NCI-H1092 treated with DMSO at 0.1 percent for 48 hours (cell line): ENCODE measurements at regions not wholly inside any gene's neighbourhood (a gene's known extent, or its start where the extent isn't known, plus 50 kb on each side); places are given as distances from the start of the nearest gene placed in this dataset.

Experiments used
- DNase-seq: peaks from one replicate; lab custom pipeline; 2025; lab: John Stamatoyannopoulos, UW

- no peak for DNase-seq
Measured at GRCh38 chr9:11320989-11321388, 708.2 kb upstream of the PTPRD start.

DNA sequence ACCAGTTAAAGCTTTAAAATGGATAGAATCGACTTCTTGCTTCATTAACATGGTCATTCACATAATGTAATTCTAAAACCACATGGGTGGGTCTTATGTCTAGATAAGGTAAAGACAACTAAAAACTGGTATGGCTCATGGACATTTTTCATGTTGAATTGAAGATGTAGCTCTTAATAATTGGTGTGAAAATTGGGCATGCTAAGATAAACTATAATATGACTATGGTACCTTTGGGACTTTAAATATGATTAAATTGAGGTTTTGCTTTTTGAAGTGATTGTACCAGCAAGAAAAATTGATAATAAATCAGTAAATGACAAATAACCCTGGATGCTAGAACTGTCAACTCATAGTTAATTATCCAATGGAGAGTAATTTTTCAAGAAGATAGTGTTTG is 710.7 kb upstream of the PTPRD start:
- DNase-seq = no peak

DNA sequence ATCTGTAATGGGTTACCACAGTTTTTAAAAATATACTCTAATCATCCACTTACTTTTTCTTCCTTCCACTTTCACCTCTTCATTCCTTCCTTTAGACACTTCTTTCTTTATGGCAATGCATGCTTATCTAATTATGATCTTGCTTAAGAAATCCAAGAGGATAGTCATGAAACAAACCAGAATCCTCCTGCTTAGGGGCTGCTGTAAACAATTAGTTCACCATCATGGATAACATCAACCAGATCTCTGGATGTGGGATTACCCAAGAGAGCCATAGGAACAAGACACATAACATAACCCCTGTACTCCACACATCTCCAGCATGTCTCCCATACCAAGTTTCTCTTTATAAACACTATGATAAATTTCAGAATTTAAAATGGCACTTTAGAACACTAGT is 713.4 kb upstream of the PTPRD start:
- DNase-seq = no peak

DNA sequence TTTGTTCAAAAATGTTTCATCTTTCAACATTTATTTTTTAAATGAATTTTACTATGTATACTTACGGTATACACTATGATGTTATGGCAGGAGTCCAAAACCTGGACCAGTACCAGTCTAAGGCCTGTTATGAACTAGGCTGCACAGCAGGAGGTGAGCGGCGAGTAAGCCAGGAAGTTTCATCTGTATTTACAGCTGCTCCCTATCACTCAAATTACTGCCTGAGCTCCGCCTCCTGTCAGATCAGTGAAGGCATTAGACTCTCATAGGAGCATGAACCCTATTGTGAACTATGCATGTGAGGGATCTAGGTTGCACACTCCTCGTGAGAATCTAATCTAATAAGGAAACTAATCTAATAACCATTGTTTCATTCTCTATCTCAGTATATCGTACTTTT is 715.5 kb upstream of the PTPRD start:
- no peak for DNase-seq

DNA sequence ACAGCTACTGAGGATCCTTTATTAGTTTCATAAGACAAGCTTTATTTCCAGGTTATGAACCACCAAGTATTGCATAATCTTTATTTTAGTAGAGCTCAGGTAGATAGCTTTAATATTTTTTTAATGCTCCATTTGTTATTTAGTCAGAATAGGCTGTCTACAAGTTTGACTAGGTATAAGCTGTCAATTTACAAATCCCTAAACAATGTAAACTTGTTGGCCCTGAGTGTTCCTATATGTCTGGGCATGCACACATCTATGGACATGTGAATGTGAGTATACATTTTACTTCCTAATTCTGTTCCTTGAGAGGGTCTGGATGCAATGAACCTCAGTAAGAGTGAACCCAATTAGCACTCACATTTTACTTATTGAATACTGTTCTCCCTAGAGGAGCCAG is 722.2 kb upstream of the PTPRD start:
- no peak for DNase-seq

GRCh38 chr9:11338130-11338529 is 725.3 kb upstream of the PTPRD start:
- DNase-seq = no peak

DNA sequence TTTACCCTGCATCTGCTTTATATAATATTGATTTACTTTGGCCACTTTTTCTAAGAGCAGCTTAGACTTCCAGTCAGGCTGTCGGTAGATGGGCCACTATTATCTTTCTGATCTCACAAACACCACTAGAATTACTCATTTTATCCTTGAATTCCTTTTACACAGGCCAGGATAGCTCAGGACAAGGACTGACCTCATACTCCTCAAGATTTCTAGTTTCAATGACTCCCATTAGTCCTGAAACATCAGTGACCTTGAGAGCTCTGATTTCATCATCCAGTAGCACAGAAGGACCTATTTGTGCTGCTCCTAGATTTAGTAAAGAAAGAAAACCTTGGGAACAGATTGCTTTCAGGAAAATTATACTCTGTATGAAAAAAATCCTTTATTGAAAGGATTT is 727.9 kb upstream of the PTPRD start:
- no peak for DNase-seq

- no peak for DNase-seq
Measured at GRCh38 chr9:11347437-11347836, 734.6 kb upstream of the PTPRD start.

DNA sequence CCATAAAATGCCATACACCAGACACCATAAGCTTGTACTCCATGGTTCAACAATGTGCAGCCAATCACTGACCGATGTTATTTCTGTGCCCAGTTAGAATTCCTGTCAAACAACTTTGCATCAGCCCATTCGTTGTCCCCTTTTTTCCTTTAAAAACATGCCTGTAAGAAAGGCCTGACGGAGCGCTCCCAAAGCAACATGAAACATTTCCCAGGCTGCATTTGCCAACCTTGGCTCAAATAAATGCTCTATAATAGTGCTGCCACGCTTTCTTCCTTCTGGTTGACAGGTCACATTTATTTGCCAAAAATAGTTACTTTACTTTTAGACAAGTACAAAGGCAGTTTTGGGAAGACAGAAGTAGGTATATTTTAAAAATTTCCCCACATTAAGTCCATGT is 735.6 kb upstream of the PTPRD start:
- DNase-seq = no peak

- DNase-seq = no peak
Measured at GRCh38 chr9:11349187-11349586, 736.4 kb upstream of the PTPRD start.

DNA sequence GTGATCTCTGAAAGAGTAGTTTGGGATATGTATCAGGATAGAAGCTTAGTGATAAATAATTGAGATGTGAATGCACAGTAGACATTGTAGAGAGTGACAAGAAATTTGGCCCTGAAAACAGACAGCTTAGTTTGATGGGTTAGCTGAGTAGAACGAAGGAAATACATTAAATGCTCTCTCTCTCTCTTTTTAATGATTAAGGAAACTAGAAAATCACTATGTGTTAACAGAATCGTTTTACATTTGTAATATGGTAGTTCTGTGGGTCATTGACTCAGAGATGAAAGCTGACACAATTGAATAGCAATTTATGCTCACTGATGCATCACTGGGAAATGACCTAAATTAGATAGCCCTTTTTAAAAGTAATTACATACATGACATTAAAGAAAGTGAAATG is 739.8 kb upstream of the PTPRD start:
- peak; percentile 53 for DNase-seq

GRCh38 chr9:11356067-11356466 is 743.3 kb upstream of the PTPRD start:
- no peak for DNase-seq

- no peak for DNase-seq
Measured at GRCh38 chr9:11366585-11367129, 753.9 kb upstream of the PTPRD start.

- no peak for DNase-seq
Measured at GRCh38 chr9:11374926-11375325, 762.1 kb upstream of the PTPRD start.

DNA sequence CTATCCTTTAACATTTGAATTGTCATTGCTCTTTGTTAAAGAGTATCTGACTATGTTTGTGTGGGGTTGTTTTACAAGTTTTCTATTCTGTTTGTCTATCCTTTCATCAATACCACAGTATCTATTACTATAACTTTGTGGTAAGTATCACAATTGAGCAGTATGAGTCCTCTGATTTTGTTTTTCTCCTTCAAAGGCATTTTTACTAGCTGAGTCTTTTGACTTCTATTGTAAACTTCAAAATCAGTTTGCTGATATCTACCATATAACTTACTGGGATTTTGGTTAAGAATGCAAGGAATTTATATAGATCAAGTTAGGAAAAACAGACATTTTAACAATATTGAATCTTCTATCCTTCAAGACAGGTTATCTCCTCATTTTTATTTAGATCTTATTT is 789.8 kb upstream of the PTPRD start:
- no peak for DNase-seq

- DNase-seq = no peak
Measured at GRCh38 chr9:11414241-11414640, 801.4 kb upstream of the PTPRD start.

GRCh38 chr9:11417782-11418181 is 805.0 kb upstream of the PTPRD start:
- DNase-seq = peak; percentile 41

GRCh38 chr9:11431490-11431889 is 818.7 kb upstream of the PTPRD start:
- no peak for DNase-seq

DNA sequence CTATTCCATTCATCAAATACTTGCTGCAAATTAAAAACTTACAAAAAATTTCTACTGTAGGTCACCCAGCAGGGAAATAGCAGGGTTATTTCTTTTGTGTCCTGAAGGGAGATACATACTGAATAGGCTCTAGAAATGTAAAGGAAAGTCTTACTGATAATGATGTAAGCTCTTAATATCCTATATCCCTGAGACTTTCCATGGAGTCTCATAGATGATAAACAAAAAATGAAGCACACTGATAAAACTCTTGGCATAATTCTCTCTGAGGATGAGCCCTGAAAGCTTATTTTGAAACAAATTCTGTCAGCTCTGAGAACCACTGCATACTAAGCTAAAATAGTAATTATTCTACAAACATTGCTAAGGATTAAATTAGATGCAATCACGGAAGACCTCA is 819.6 kb upstream of the PTPRD start:
- no peak for DNase-seq

- no peak for DNase-seq
Measured at GRCh38 chr9:11443631-11444030, 830.8 kb upstream of the PTPRD start.

GRCh38 chr9:11457825-11458790 is 845.3 kb upstream of the PTPRD start:
- peak; percentile 18 for DNase-seq

- no peak for DNase-seq
Measured at GRCh38 chr9:11469745-11470144, 856.9 kb upstream of the PTPRD start.

DNA sequence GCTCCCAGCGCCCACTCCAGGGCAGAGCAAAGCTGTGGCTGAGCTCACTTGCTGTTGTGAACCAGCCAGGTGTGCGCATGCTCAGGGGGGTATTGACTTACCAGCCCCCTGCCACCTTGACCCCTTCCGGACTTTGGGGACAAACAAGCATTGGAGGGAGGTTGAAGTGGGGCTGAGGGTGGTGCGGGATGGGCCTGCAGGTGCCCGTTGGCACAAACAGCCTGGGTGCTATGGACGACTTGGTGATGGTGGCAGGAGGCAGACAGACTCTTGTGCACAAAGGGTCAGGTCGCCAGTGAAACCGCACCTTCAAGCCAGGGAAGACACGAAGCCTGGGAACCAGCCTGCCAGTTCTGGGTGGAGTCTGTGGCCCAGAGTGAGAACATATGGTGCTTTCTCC is 858.5 kb upstream of the PTPRD start:
- DNase-seq = no peak

DNA sequence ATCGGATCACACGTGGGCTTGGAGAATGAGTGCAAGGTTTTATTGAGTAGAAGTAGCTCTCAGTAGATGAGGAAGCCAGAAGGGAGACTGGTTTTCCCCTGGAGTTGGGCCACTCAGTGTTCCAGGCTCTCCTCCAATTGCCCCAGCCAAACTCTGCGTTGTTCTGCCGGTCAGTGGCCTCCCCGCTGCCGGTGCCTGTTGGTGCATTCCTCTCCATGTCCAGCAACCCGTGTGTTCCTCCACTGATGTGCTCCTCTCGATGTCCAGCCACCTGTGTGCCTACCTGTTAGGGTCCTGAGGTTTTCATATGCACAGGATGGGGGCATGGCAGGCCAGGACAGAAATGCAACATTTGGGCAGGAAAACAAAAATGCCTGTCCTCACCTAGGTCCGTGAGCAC is 888.0 kb upstream of the PTPRD start:
- no peak for DNase-seq
